ENCODE measurements at regions not wholly inside any gene's neighbourhood (a gene's known extent, or its start where the extent isn't known, plus 50 kb on each side); places are given as distances from the start of the nearest gene placed in this dataset.

DNA sequence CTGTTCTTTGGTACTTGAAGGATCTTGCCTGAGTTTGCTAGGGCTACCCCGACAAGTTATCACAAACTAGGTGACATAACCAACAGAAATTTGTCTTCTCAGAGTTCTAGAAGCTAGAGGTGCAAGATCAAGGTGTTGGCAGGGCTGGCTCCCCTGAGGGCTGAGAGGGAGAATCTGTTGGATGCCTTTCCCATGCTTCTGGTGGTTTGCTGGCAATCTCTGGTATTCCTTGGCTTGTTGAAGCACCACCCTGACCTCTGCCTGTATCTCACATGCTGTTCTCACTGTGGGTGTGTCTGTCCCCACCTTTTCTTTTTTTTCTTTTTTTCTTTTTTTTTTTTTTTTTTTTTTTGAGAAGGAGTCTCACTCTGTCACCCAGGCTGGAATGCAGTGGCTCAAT lies 81.2 kb downstream of the VCPKMT start:
- no peaks in the 10 kb centered on the region for H3K9me3 ChIP-seq
- TF ChIP-seq, protein P1, sequence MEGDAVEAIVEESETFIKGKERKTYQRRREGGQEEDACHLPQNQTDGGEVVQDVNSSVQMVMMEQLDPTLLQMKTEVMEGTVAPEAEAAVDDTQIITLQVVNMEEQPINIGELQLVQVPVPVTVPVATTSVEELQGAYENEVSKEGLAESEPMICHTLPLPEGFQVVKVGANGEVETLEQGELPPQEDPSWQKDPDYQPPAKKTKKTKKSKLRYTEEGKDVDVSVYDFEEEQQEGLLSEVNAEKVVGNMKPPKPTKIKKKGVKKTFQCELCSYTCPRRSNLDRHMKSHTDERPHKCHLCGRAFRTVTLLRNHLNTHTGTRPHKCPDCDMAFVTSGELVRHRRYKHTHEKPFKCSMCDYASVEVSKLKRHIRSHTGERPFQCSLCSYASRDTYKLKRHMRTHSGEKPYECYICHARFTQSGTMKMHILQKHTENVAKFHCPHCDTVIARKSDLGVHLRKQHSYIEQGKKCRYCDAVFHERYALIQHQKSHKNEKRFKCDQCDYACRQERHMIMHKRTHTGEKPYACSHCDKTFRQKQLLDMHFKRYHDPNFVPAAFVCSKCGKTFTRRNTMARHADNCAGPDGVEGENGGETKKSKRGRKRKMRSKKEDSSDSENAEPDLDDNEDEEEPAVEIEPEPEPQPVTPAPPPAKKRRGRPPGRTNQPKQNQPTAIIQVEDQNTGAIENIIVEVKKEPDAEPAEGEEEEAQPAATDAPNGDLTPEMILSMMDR (IDR thresholded peaks at IDR 0.05) = no peak
- no peak overlapping the region for H3K27ac ChIP-seq
- H3K4me3 ChIP-seq (ENCODE audit: low read depth in 1 of 2, low read length in 1 of 2) = no peak overlapping the region
- H3K36me3 ChIP-seq = no peaks in the 10 kb centered on the region
- H3K4me1 ChIP-seq (ENCODE audit: control insufficient read depth in 1 of 2, insufficient read depth in 1 of 2, low read depth in 1 of 2, low read length in 1 of 2) = no peaks in the 10 kb centered on the region
- H3K27me3 ChIP-seq = no peaks in the 10 kb centered on the region

DNA sequence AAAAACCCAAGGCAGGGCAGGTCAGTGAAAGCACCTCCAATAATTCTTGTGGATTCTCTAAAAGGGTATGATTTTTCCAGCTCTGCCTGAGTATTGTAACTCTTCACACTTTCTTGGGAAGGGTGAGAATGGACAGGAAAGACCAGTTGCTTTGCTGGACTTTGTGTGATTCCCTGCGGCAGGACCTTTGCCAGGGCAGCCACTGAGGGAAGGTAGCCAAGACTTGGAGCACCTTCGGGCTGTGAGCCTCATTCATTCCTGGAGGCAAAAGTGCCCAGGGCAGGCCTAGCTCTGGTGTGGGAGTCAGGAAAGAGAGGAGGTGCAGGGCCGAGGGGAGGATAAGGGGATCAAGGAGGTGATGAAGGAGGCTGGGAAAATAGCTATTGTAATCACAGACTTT lies 80.2 kb downstream of the VCPKMT start:
- Histone ChIP-seq H3K27me3 (no peaks in the 10 kb centered on the region), H3K9me3 (no peaks in the 10 kb centered on the region), H3K27ac (no peak overlapping the region), H3K4me1 (ENCODE audit: control insufficient read depth in 1 of 2, insufficient read depth in 1 of 2, low read depth in 1 of 2, low read length in 1 of 2) (no peaks in the 10 kb centered on the region), H3K4me3 (ENCODE audit: low read depth in 1 of 2, low read length in 1 of 2) (no peak overlapping the region), H3K36me3 (no peaks in the 10 kb centered on the region)
- TF ChIP-seq, protein P1 (IDR thresholded peaks at IDR 0.05) = no peak

DNA sequence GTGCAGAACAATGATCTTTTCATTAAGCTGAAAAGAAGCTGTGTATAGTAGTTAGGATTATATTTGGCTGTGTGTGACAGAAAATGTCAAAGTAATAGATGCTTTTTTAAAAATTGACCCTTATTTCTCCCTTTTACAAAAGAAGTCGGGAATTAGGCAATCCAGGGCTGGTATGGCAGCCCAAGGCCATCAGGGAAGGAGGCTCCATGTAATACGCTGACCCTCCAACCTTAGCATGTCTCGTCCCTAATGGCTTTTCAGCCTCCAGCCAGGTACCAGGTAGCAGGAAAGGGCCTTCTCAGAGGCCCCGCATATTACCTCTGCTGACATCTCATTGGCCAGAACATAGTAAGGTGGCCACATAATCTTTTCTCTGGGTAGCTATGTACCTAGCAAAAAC lies 79.7 kb downstream of the VCPKMT start:
- TF ChIP-seq, protein P1 (IDR thresholded peaks at IDR 0.05) = no peak
- Histone ChIP-seq H3K36me3 (no peaks in the 10 kb centered on the region), H3K4me3 (ENCODE audit: low read depth in 1 of 2, low read length in 1 of 2) (no peak overlapping the region), H3K27me3 (no peaks in the 10 kb centered on the region), H3K9me3 (no peaks in the 10 kb centered on the region), H3K27ac (no peak overlapping the region), H3K4me1 (ENCODE audit: control insufficient read depth in 1 of 2, insufficient read depth in 1 of 2, low read depth in 1 of 2, low read length in 1 of 2) (no peaks in the 10 kb centered on the region)

DNA sequence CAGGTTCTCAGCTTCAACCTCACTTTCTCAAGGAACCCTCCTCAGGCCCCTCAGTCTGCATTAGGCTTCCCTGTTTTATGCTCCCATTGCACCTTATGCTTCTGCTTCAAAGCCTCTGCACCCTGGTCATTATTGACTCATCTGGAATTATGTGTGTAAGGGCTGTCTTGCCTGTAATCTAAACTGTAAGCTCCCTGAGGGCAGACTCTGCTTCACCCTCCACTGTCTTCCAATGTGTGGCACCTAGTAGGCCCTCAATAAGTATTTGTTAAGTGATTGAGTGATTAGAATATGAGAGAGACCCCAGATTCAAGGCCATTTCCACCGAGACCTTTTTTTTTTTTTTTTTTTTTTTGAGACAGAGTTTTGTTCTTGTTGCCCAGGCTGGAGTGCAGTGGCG lies 79.1 kb downstream of the VCPKMT start:
- Histone ChIP-seq H3K9me3 (no peaks in the 10 kb centered on the region), H3K27me3 (no peaks in the 10 kb centered on the region), H3K36me3 (no peaks in the 10 kb centered on the region), H3K4me1 (ENCODE audit: control insufficient read depth in 1 of 2, insufficient read depth in 1 of 2, low read depth in 1 of 2, low read length in 1 of 2) (no peaks in the 10 kb centered on the region), H3K4me3 (ENCODE audit: low read depth in 1 of 2, low read length in 1 of 2) (no peak overlapping the region), H3K27ac (no peak overlapping the region)
- TF ChIP-seq, protein P1 (IDR thresholded peaks at IDR 0.05) = no peak

DNA sequence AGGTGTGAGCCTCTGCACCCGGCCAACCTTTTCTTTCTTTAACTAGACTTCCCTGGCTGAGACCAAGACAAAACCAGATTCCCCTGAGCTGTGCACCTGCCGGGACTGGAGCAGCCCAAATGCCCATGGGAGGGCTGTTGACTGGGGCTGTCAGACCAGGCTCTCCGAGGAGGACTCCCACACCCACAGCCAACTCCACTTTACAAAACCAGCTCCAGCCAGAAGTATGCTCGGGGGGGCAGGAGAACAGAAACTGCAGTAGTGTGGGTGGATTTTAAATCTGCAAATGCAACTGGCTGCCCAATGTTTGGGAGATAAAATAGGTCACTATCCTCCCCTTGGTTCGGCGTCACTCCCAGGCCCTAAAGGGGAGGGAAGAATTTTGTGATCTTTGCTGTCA lies 78.5 kb downstream of the VCPKMT start:
- H3K4me1 ChIP-seq (ENCODE audit: control insufficient read depth in 1 of 2, insufficient read depth in 1 of 2, low read depth in 1 of 2, low read length in 1 of 2) = no peaks in the 10 kb centered on the region

More for the DNA sequence above, 78.5 kb downstream of the VCPKMT start:
- no peak overlapping the region for H3K4me3 ChIP-seq (ENCODE audit: low read depth in 1 of 2, low read length in 1 of 2)
- no peak overlapping the region for H3K27ac ChIP-seq
- H3K36me3 ChIP-seq = no peaks in the 10 kb centered on the region
- TF ChIP-seq, protein P1 (IDR thresholded peaks at IDR 0.05) = no peak
- H3K27me3 ChIP-seq = no peaks in the 10 kb centered on the region
- no peaks in the 10 kb centered on the region for H3K9me3 ChIP-seq

Measured in neutrophil (primary cell).